ENCODE measurements at regions not wholly inside any gene's neighbourhood (a gene's known extent, or its start where the extent isn't known, plus 50 kb on each side); places are given as distances from the start of the nearest gene placed in this dataset.

DNA sequence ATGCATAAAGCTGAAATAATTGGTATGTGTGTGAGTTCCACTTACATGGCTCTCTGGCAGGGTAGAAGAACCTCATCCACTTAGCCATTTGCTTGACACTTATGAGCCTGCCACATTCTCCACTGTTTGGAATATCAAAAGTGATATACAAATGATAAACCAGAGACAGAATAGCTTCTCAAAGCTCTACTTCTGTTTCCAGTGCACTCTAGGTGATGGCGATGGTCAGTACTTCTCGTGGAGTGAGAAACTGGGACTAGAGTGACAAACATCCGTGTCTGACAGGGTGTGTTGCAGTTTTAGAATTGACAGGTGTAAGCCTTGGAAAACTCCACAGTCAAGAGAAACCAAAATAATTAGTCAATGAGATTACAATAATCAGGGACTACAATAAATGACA lies 935.8 kb upstream of the TYRP1 start:
- ATAC-seq: no peak
- Histone ChIP-seq H3K27me3 (no peaks in the 10 kb centered on the region), H3K4me1 (no peaks in the 10 kb centered on the region), H3K4me3 (no peak overlapping the region), H3K36me3 (replicated peaks in 1 of 2; ENCODE audit: insufficient read depth in 1 of 2, low read depth in 2 of 2) (no peaks in the 10 kb centered on the region), H3K9me3 (no peaks in the 10 kb centered on the region), H3K27ac (no peak overlapping the region)
- intact Hi-C loops (cut with DNase I): no loop called here
- no peak for TF ChIP-seq POLR2A (IDR thresholded peaks at IDR 0.05)
- TF ChIP-seq, protein P1, sequence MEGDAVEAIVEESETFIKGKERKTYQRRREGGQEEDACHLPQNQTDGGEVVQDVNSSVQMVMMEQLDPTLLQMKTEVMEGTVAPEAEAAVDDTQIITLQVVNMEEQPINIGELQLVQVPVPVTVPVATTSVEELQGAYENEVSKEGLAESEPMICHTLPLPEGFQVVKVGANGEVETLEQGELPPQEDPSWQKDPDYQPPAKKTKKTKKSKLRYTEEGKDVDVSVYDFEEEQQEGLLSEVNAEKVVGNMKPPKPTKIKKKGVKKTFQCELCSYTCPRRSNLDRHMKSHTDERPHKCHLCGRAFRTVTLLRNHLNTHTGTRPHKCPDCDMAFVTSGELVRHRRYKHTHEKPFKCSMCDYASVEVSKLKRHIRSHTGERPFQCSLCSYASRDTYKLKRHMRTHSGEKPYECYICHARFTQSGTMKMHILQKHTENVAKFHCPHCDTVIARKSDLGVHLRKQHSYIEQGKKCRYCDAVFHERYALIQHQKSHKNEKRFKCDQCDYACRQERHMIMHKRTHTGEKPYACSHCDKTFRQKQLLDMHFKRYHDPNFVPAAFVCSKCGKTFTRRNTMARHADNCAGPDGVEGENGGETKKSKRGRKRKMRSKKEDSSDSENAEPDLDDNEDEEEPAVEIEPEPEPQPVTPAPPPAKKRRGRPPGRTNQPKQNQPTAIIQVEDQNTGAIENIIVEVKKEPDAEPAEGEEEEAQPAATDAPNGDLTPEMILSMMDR (IDR thresholded peaks at IDR 0.05): no peak
- no peak for DNase-seq
- 70 to 71% methylated on average over 3 of the region's 3 CpGs for WGBS, 2 donors

DNA sequence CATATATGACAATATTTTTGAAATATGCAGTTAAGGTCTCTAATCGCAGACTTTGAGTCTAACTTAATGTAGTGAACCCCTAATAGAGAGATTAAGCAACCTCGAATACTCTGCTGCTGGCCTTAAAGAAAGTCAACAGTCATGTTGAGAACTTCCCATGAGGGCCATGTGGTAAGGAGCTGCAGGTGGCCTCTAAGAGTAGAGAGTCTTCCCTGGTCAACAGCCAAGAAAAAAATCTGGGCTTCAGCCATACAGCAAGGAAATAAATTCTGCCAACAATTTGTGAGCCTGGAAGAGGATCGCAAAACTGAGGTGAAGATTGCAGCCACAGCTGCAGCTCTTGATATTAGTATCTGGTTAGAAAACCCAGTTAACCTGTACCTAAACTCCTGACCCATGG lies 935.2 kb upstream of the TYRP1 start:
- intact Hi-C loops (cut with DNase I): no loop called here
- Histone ChIP-seq H3K27me3 (no peaks in the 10 kb centered on the region), H3K4me3 (no peak overlapping the region), H3K4me1 (no peaks in the 10 kb centered on the region), H3K36me3 (replicated peaks in 1 of 2; ENCODE audit: insufficient read depth in 1 of 2, low read depth in 2 of 2) (no peaks in the 10 kb centered on the region), H3K9me3 (no peaks in the 10 kb centered on the region), H3K27ac (no peak overlapping the region)
- TF ChIP-seq, protein P1 (IDR thresholded peaks at IDR 0.05): no peak
- no peak for TF ChIP-seq POLR2A (IDR thresholded peaks at IDR 0.05)
- ATAC-seq (no peak), DNase-seq (no peak)
- WGBS, 2 donors: 68 to 72% methylated on average over 3 of the region's 3 CpGs

DNA sequence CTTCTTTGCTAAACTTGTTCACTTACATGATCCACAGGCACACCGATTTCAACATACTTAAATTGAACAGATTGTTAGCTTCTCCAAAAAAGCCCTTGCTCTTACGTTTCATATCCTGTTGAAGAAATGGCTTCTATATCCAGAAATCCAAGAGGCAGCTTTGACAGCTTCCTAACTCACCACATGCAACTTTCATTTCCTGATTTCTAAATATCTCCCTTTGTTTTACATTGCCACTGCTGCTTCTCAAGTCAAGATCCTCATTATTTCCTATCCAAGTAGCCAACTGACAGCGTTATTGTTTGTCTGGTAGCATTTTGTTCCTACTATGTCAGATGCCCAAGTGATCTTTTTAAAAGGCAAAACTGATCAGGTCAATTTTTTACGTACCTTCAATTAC lies 913.2 kb upstream of the TYRP1 start:
- no peaks in the 10 kb centered on the region for H3K9me3 ChIP-seq
- no peaks in the 10 kb centered on the region for H3K4me1 ChIP-seq
- H3K36me3 ChIP-seq (replicated peaks in 1 of 2; ENCODE audit: insufficient read depth in 1 of 2, low read depth in 2 of 2): no peaks in the 10 kb centered on the region
- H3K27ac ChIP-seq: no peak overlapping the region
- 60 to 75% methylated on average over 4 of the region's 4 CpGs for WGBS, 2 donors
- intact Hi-C loops (cut with DNase I): no loop called here
- DNase-seq: no peak
- no peaks in the 10 kb centered on the region for H3K27me3 ChIP-seq
- no peak for TF ChIP-seq POLR2A (IDR thresholded peaks at IDR 0.05)
- TF ChIP-seq, protein P1 (IDR thresholded peaks at IDR 0.05): no peak
- H3K4me3 ChIP-seq: no peak overlapping the region
- ATAC-seq: no peak

DNA sequence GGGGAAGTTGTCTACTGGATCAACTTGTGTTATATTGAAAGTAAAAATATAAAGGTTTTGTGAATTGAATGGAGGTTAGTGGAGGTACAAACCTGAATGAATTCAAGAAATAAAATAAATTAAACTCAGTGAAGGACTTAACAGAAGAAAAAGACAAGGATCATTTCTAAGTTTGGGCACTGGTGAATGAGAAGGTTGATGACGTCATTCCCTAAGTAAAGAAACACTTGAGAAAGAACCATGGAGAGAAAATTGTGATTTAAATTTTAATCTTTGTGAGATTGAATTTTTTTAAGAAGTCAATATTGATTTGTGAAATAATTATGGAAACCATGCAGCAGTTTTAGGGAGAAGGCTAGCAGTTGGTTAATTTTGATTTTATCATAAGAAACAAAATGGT lies 900.3 kb upstream of the TYRP1 start:
- no peaks in the 10 kb centered on the region for H3K27me3 ChIP-seq
- intact Hi-C loops (cut with DNase I): no loop called here
- WGBS, 2 donors: 59 to 65% methylated on average over 1 of the region's 1 CpG
- ATAC-seq (no peak), DNase-seq (no peak)
- no peak overlapping the region for H3K27ac ChIP-seq
- H3K4me3 ChIP-seq: no peak overlapping the region
- no peaks in the 10 kb centered on the region for H3K4me1 ChIP-seq
- no peaks in the 10 kb centered on the region for H3K36me3 ChIP-seq (replicated peaks in 1 of 2; ENCODE audit: insufficient read depth in 1 of 2, low read depth in 2 of 2)
- TF ChIP-seq, protein P1 (IDR thresholded peaks at IDR 0.05): no peak
- TF ChIP-seq POLR2A (IDR thresholded peaks at IDR 0.05): no peak
- H3K9me3 ChIP-seq: no peaks in the 10 kb centered on the region

DNA sequence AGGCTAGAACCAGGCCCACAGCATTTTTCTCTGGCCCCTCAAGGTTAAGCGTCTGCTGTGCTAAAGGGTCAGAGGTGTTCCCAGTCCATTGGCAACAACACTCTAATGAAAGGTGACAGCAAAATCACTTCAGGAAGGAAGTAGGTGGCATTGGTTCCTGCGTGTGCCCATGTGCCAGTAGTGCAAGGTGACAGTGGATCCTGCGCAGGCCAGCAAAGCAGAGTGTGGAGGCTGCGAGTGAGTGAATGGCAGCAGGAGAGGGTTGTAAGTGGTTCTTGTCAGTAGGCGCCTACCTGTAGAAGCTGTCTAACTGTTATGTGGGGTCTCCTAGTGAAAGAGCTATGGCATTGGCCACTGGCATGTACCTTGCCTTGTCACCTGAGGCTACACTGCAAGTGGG lies 898.2 kb upstream of the TYRP1 start:
- WGBS, 2 donors: 79 to 100% methylated on average over 4 to 5 of the region's 5 CpGs
- no peaks in the 10 kb centered on the region for H3K36me3 ChIP-seq (replicated peaks in 1 of 2; ENCODE audit: insufficient read depth in 1 of 2, low read depth in 2 of 2)
- no peak for ATAC-seq
- no peak for TF ChIP-seq POLR2A (IDR thresholded peaks at IDR 0.05)
- TF ChIP-seq, protein P1 (IDR thresholded peaks at IDR 0.05): no peak
- no peaks in the 10 kb centered on the region for H3K4me1 ChIP-seq
- intact Hi-C loops (cut with DNase I): no loop called here
- H3K27ac ChIP-seq: no peak overlapping the region
- DNase-seq: no peak
- no peaks in the 10 kb centered on the region for H3K9me3 ChIP-seq
- no peak overlapping the region for H3K4me3 ChIP-seq
- no peaks in the 10 kb centered on the region for H3K27me3 ChIP-seq

Measured in body of pancreas (tissue), 4 donors.